Fibroblast of pulmonary artery (primary cell): ENCODE measurements at regions not wholly inside any gene's neighbourhood (a gene's known extent, or its start where the extent isn't known, plus 50 kb on each side); places are given as distances from the start of the nearest gene placed in this dataset.
A peak's percentile ranks its signal among the peaks of the same experiment; 100 is the strongest.

Experiments used
- DNase-seq: peaks from one replicate; pipeline ENCODE4 v3.0.0-alpha.2; 2010; ENCODE audit warnings: low read depth
- H3K4me3 ChIP-seq: replicated peaks from 2 replicates; pipeline ENCODE4 v1.5.1; 2011; ENCODE audit warnings: low read depth, mild to moderate bottlenecking, control low read depth, low read length, moderate library complexity
- CTCF ChIP-seq: IDR thresholded peaks from 2 replicates; pipeline ENCODE4 v1.5.1; 2011; ENCODE audit warnings: mild to moderate bottlenecking, control low read depth, low read length, inconsistent platforms; ENCODE audit errors: missing control alignments

DNA sequence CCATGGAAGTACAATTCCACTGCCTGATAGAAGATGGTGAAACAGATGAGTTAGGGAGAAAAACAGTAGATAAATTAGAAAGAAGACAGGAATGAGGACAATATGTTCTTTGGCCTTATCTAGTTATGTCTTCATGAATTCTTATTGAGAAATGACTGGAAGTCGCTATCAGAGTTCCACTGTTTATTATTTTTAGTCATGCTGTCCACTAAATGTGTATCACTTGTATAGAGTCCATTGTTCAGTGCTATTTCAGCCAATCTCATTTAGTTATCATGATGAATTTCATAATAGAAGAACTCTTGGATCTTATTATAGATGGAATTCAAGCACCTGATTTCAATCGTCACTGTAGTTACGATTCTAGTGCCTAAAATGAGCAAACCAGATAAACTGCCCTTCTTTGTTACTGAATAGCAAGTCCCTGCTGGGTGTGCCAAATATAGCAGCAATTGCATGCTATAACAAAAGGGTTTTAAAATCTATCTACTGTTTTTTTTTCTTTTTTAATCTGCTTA, 177.7 kb upstream of the COL1A2 start:
- DNase-seq = peak; percentile 98
- TF ChIP-seq CTCF = peak; percentile 8
- H3K4me3 ChIP-seq = no peak overlapping the region

DNA sequence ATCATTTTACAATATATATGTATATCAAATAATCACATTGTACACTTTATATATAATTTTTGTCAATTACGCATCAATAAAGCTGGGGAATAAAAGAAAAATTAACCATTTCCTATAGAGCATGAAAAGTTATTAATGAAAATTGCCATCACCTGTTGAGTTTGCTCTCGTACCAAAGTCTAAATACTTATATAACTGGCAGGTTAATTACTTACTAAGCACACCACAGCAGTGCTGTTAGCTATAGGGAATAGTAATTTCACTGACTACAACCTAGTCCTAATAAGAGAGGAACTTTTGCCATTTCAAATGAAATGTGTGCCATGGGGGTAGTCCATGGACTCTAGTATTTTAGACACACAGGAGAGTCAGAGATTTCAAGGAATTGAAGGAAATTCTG, 176.9 kb upstream of the COL1A2 start:
- TF ChIP-seq CTCF = no peak
- no peak for DNase-seq
- H3K4me3 ChIP-seq = no peak overlapping the region

- H3K4me3 ChIP-seq = no peak overlapping the region
- no peak for TF ChIP-seq CTCF
- peak; percentile 54 for DNase-seq
These were observed 172.2 kb upstream of the COL1A2 start for GRCh38 chr7:94222516-94222915.

GRCh38 chr7:94223375-94224084, 171.2 kb upstream of the COL1A2 start:
- H3K4me3 ChIP-seq = no peak overlapping the region
- peak; percentile 75 for DNase-seq
- peak; percentile 71 for TF ChIP-seq CTCF

DNA sequence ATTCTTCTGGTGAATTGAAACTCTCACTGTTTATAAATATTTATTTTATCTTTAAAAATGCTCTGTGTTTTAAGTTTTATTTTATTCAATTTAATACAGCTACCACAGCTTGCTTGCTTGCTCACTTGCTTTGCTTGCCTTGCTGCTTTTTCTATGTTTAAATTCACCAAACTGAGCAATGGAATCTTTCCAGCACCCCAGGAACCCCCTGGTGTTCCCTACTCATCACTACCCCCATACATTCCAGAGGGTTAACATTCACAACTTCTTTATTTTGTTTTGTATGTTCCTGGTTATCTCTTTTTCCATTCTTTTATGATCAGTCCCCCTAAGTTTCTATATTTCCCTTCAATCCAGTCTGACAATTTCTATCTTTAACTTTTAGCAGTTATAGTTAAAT, 166.5 kb upstream of the COL1A2 start:
- DNase-seq = no peak
- H3K4me3 ChIP-seq = no peak overlapping the region
- no peak for TF ChIP-seq CTCF

GRCh38 chr7:94228678-94229077, 166.0 kb upstream of the COL1A2 start:
- H3K4me3 ChIP-seq = no peak overlapping the region
- no peak for TF ChIP-seq CTCF
- no peak for DNase-seq

DNA sequence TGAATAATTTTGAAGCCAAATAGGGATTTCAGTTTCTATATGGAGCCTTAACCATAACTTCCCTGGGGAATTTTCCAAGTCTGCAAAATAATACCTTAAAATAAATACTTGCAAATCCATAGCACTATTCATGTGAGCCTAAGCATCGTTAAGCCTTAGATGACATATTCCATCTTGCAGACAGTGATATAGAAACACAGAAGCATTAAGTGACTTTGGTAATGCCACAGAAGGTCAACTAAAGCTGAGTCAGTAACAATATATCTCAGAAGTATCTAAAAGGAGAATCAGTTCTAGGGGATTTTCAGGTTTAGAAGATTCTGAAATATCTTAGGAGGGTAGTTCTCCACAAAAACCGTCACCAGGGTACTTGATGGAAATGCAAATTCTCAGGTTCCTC, 163.4 kb upstream of the COL1A2 start:
- no peak for TF ChIP-seq CTCF
- no peak overlapping the region for H3K4me3 ChIP-seq
- DNase-seq = no peak
